ENCODE measurements at regions not wholly inside any gene's neighbourhood (a gene's known extent, or its start where the extent isn't known, plus 50 kb on each side); places are given as distances from the start of the nearest gene placed in this dataset.

GRCh38 chr4:11081006-11081405 is 347.7 kb downstream of the HS3ST1 start:
- H3K4me2 ChIP-seq (ENCODE audit: insufficient read depth, low read length), result no peak overlapping the region
- FAIRE-seq (no peak), ATAC-seq (no peak), DNase-seq (ENCODE audit: extremely low read depth in 1 of 4, low spot score in 3 of 4) (no peak)
- no peaks in the 10 kb centered on the region for H3K36me3 ChIP-seq (ENCODE audit: control insufficient read depth, insufficient read depth, low read length)
- no peaks in the 10 kb centered on the region for H3K9me3 ChIP-seq (replicated peaks; ENCODE audit: control insufficient read depth, insufficient read depth, low read depth, low read length)
- no TSS peak for BruUV-seq (replicated peaks)
- intact Hi-C loops (cut with micrococcal nuclease) (no loop called here), in situ Hi-C loops (cut with MboI) (no loop called here)
- H3K4me3 ChIP-seq, result no peak overlapping the region
- no peaks in the 10 kb centered on the region for H3K27me3 ChIP-seq (ENCODE audit: control insufficient read depth in 2 of 2, insufficient read depth in 2 of 2, low read length in 2 of 2)
- no peaks in the 10 kb centered on the region for H3K79me2 ChIP-seq (ENCODE audit: control insufficient read depth, insufficient read depth, low read length)
- H3K9me1 ChIP-seq (ENCODE audit: control insufficient read depth, insufficient read depth, low read length), result no peaks in the 10 kb centered on the region
- no peak overlapping the region for H3K27ac ChIP-seq (ENCODE audit: extremely low read depth, low read depth, low read length)
- no peaks in the 10 kb centered on the region for H4K20me1 ChIP-seq (replicated peaks; ENCODE audit: control insufficient read depth, insufficient read depth, low read length)
- CTCF ChIA-PET (ENCODE audit: low intra/inter-chr PET ratio), result no interaction called here
- POLR2A ChIA-PET, result no interaction called here
- H3K9ac ChIP-seq (ENCODE audit: insufficient read depth in 1 of 2, low read depth in 2 of 2, low read length in 2 of 2), result no peak overlapping the region
- H3K4me1 ChIP-seq (replicated peaks in 1 of 2; ENCODE audit: control insufficient read depth in 2 of 2, insufficient read depth in 2 of 2, low read length in 2 of 2), result no peaks in the 10 kb centered on the region
- H2AFZ ChIP-seq (ENCODE audit: low read depth, low read length), result no peak overlapping the region
- no peak for TF ChIP-seq EHMT2 (IDR thresholded peaks at IDR 0.05)
- TF ChIP-seq ZC3H8 (IDR thresholded peaks at IDR 0.05), result no peak
- no peak for TF ChIP-seq TGIF2 (CRISPR knock-in tag; IDR thresholded peaks at IDR 0.05)
- no peak for TF ChIP-seq MXD1 (CRISPR knock-in tag; IDR thresholded peaks at IDR 0.05; ENCODE audit: borderline replicate concordance, poor library complexity, severe bottlenecking)
- no peak for TF ChIP-seq ARID4B (CRISPR knock-in tag; IDR thresholded peaks at IDR 0.05)
- TF ChIP-seq ZNF668 (CRISPR knock-in tag; IDR thresholded peaks at IDR 0.05), result no peak
- TF ChIP-seq PCBP2 (IDR thresholded peaks at IDR 0.05; ENCODE audit: low read depth, low read length, poor library complexity, severe bottlenecking), result no peak
- no peak for TF ChIP-seq FOSL1 (tag; conservative IDR thresholded peaks at IDR 0.05)
- TF ChIP-seq POU5F1 (IDR thresholded peaks at IDR 0.05; ENCODE audit: borderline replicate concordance, low read depth, low read length, partially characterized antibody), result no peak
- no peak for TF ChIP-seq AFF1 (IDR thresholded peaks at IDR 0.05; ENCODE audit: low read depth in 1 of 2, partially characterized antibody in 2 of 2)
- TF ChIP-seq SMAD4 (CRISPR knock-in tag; conservative IDR thresholded peaks at IDR 0.05), result no peak
- no peak for TF ChIP-seq JUND (IDR thresholded peaks at IDR 0.05; ENCODE audit: borderline replicate concordance, low read depth, low read length)
- TF ChIP-seq JUND (tag; IDR thresholded peaks at IDR 0.05; ENCODE audit: borderline replicate concordance, low read depth, low read length), result no peak
- TF ChIP-seq ZNF707 (CRISPR knock-in tag; conservative IDR thresholded peaks at IDR 0.05), result no peak
